ENCODE measurements at regions not wholly inside any gene's neighbourhood (a gene's known extent, or its start where the extent isn't known, plus 50 kb on each side); places are given as distances from the start of the nearest gene placed in this dataset.
"Not testable (repeated sequence)": the region's sequence is repeated elsewhere in the genome, so short reads cannot be mapped to it uniquely, and the experiment has no call there.

DNA sequence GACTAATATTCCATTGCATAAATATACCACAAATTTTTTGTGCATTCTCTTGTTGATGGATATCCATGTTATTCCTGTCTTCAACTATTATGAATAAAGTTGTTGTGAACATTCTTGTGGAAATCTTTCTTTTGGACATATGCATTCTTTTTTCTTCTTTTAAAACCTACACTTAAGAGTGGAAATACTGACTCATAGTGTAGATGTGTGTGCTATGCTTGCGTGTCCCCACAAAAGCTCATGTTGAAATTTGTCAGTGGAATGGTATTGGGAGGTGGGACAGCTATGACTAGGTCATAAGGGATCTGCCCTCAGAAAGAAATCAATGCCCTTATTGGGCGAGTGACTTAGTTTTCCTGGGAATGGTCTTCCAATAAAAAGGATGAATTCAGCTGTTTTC lies 203.6 kb upstream of the PRSS58 start:
- DNase-seq: no peak

DNA sequence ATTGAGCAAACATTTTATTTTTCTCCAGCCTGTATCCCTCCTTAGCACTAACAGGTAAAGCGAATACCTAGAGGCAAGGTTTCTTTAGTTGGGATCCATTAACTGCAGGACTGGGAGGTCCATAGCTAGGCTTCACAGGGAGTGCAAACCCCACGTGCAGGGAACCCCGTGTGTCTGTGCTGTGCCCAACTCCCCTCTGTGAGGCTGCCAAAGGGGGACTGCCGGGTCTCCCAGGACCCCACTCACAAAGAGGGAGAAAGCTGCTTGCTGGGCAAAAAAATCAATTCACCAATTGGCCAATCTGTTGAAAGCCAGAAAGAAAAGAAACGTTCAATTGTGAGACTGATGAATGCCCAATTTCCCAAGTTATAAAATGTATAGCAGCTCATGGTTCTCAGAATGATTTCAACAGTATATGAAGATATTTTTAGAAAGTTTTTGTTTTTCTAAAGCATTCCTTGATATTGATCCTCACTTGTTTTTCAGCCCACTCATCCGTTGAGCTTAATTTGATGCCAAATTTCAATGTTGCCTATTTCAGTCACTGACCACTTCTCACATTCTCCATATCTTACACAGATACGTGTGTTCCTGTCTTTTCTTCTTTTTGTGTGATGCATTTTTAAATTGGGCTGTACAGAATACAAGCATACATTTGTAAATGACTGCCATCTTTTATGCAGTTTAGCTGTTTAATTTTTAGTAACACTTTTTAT lies 202.7 kb upstream of the PRSS58 start:
- no peak for DNase-seq

DNA sequence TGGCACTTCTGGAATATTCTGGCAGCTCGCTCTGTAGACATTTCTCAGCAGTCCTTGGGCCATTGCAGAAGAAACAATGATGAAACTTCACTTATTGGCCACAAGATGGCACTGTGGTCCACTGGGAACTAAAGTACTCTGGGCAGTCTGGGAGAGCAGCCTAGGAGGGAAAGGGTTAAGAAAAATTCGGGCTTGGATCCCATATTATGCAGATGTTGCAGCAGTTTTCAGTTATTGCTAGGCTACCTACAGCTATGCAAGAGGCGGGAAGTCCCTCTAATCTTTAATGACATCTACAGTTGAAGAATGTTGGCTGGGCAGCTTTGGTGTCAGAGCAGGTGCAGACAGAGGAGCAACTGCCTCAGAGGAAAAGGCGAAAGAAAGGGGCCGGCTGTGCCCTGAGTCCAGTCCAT lies 201.7 kb upstream of the PRSS58 start:
- DNase-seq: peak; percentile 19 to 54

DNA sequence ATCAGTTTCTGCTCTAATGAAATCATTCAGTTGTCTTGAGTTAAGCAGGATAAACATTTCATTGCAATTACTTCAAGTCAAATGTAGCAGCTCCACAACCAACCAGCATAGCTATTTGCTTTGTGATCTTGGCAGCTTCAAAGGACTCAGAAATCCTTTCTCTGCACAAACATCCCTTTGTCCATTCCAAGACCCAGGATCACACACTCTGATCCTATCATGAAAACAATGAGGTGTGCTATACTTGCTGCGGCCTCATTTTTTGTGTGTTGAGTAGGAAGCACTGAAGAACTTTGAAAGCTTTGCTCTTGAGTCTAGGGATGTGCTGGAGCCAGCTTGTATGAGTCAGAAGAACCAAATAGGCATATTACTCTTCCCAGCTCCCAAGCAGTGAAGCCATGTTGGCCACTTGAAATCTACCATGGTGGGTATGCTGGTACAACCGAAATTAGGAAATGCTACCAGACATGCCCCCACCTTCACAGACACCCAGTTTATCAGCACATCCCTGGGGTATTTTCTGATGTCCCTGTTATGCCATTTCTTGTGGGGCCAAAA lies 199.4 kb upstream of the PRSS58 start:
- no peak for DNase-seq

DNA sequence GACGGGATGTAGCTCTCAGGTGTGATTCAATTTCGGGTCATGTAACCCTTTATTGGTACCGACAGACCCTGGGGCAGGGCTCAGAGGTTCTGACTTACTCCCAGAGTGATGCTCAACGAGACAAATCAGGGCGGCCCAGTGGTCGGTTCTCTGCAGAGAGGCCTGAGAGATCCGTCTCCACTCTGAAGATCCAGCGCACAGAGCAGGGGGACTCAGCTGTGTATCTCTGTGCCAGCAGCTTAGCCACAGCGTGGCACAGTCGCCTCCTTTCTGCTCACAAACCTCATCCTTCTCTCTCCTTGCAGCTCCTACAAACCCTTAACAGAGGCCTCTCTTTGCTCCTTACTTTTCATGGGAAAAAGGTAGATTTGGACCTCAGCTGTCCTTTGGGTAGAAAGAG lies 197.5 kb upstream of the PRSS58 start:
- DNase-seq: no peak

DNA sequence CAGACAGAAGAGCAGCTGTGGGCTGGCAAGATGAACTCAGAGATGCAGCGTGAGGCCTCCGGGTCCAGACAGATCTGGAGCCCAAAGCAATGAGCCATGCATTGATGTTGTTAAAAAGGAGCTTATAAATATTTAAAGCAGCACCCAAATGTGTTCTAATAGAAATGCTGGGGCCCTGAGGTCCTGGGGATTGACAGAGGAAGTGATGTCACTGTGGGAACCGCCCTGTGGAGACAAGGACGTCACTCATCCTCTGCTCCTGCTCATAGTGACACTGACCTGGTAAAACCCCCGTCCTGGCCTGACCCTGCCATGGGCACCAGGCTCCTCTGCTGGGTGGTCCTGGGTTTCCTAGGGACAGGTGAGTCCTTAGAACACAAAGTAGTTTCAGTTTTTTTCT lies 197.0 kb upstream of the PRSS58 start:
- DNase-seq: no peak

DNA sequence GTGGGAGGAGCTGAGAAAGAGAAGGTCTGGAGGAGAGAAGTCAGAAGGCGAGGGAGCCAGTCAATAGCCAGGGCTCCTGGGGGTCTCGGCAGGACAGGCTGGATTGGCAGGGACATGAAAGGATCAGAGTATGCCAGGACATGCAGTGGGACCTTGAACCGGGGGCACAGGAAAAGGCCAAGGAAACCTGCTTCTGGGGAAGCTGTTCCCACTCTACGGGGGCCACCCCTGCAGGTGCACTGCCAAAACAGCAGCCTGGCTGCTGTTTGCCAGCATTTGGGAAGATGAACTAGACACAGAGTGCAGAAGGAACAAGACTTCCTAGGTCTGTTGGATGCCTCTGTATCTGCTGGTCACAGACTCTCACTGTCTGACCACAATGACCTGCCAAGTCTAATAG lies 194.9 kb upstream of the PRSS58 start:
- DNase-seq: no peak

DNA sequence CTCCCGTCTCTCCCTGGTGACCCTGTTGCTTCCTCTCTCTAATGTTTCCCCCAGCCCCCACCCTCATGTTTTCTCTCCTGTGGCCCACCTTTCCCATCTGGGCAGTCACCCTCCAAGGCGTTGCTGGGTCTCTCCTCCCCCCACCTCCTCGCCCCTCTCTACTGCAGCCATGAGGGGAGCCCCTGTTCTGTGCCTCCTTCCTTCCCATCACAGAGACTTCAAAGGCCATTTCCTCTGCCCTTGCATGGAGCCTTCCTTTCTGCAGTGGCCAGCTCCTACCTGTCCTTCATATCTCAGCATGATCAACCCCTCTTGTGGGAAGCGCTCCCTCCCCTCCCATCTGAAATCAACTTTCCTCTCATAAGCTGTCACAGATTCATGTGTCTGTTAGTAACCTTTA lies 194.0 kb upstream of the PRSS58 start:
- no peak for DNase-seq

DNA sequence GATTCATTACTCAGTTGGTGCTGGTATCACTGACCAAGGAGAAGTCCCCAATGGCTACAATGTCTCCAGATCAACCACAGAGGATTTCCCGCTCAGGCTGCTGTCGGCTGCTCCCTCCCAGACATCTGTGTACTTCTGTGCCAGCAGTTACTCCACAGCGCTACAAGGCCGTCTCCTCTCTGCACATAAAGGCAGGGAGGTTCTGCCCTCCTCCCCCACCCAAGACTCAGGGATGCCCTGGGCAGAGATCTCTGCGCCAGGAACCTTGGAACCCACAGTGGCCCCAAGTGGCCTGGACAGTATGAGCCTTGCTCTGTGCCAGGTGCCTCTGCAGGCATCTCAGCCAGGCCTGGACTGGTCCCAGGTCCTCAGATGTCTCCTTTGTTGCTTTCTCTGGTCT lies 193.4 kb upstream of the PRSS58 start:
- no peak for DNase-seq

DNA sequence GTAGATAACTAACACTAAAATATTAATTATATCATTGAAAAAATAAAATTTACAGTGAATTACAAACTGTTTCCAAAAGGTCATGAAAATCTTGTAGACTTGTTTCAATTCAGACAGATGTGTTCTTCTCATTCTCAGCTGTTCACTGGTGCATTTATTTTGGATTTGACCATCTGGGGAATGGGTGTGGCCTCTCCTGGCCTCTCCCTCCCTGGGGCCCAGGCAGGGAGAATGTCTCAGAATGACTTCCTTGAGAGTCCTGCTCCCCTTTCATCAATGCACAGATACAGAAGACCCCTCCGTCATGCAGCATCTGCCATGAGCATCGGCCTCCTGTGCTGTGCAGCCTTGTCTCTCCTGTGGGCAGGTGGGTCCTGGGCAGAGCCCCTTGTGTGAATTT lies 192.8 kb upstream of the PRSS58 start:
- no peak for DNase-seq

DNA sequence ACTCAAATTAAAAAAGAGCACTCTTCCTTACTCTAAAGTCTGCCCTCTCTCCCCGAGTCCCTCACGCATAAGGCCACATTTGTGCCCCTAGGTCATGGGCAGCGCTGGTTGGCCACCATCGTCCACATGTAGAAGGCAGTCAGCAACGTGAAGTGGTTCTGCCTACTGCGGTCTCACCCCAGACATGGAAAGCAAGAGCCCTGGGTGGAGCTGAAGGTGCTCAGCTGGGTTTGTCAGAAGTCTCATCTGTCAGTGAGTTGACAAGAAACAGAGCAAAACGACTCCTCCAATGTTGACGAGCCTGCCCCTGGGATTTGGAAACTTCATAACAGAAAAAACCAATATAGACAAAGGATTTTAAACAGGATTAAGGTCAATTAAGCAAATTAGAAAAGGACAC lies 192.3 kb upstream of the PRSS58 start:
- DNase-seq: no peak

DNA sequence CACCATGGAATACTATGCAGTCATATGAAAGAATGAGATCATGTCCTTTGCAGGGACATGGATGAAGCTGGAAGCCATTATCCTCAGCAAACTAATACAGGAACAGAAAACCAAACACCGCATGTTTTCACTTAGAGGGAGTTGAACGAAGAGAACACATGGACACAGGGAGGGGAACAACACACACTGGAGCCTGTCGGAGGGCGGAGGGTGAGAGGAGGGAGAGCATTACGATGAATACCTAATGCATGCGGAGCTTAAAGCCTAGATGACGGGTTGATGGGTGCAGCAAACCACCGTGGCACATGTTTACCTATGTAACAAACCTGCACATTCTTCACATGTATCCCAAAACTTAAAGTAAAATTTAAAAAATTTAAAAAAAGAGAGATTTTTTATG lies 191.0 kb upstream of the PRSS58 start:
- not testable (repeated sequence) for DNase-seq

DNA sequence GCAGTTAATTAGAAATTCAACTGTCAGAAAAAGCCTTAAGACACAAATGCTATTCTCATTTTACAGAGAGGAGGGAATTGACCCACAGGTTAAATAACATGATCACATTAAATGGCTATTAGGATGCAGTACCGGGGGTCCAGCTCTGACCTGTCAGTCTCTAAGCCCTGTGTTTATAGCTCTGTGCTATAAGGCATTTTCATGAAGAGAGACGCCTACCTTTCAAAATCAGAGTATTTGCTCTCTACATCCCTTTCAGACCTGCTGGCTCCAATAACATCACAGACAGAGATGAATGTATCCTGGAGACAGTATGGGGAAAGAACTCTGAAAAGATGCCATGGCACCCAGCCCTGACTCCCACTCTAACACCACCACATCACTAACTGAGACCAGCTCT lies 189.9 kb upstream of the PRSS58 start:
- DNase-seq: no peak

DNA sequence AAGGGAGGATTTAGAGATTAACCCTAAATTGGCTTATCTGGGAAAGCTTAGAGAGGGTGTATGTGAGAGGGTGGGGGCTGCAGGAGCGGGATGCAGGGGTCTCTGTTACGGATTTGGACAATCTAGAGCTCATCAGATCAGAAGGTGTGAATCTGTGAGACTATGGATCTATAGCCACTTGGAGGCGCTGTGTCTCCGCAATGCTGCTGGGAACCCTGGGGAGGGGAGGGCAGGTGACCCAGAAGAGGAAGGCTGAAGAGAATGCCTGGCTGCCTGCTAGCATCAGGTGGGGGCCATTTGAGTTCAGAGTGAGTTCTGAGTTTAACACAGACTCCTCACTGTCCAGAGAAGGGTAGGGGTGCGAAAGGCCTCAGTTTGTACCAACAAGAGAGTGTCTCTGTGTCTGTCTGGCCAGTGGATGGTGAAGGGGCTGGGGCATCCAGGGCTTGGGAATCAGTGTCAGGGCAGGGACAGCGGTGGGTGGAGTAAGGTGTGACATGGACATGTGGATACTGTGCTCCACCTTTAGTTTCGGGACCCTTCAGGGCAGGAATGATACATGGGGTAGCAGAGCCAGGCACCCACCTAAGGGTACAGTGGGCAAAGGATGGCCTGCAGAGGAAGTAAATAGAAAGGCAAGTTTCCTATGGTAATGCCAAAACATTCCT lies 187.3 kb upstream of the PRSS58 start:
- no peak for DNase-seq

DNA sequence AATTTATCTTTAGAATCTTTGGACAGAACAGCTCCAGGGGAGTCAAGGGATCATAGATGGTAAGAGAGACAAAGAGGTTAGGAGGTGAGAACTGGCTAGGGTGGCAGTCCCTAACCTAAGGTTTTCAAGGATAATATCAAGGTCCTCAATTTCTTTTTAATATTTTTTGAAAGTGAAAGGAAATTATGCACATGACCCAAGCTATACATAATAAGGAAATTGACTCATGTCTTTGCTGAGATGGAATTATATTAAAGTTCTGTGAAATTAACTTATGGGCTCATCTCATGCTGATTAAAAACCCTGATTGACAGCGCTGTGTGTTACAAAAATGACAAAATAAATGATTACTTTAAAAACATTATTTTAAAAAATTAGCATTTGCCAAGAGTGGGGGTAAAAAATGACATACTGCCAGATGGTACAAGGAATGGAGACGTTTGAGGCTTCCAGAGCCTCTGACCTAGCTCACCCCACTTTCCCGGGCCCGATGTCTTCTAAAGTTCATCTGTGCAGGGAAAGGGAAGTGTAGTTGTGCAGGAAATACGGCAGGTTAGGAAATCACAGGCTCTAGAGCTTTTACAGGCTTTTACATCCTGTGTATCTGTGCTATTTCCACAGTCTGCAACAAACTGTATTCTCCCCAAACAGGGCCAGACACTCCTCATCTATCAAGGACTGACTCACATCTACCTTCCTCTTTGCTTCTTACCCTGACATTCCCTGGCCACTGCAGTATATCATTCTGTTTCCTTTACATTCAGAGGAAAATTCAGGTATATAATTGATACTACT lies 185.6 kb upstream of the PRSS58 start:
- DNase-seq: no peak

DNA sequence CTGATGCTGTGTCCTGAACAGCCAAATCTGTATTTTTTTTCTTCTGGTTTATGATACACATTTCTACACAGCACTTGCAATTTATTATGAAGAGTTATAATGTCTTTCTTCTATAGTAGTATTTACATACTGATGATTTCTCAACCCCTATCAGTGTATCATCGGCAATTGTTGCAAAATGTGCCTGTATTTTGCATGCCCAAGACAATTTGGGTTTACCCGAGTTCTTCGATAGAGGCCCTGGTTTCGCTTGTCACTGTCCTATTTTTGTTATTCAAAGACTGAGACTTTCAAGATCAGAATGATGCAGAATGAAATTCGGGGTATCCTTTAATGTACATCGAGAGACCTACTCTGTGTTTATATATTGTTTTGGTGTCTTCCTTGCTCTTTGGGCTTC lies 184.5 kb upstream of the PRSS58 start:
- no peak for DNase-seq

DNA sequence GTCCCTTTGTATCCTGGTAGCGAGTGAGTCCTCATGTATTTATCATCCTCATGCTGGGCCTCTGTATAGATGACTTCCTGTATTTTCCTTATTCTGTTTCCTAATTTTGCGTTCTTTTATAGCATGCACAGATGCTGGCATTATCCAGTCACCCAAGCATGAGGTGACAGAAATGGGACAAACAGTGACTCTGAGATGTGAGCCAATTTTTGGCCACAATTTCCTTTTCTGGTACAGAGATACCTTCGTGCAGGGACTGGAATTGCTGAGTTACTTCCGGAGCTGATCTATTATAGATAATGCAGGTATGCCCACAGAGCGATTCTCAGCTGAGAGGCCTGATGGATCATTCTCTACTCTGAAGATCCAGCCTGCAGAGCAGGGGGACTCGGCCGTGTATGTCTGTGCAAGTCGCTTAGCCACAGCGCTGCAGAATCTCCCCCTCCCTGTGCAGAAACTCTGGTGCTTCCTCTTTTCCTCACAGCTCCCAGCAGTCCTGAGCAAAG lies 183.1 kb upstream of the PRSS58 start:
- no peak for DNase-seq

DNA sequence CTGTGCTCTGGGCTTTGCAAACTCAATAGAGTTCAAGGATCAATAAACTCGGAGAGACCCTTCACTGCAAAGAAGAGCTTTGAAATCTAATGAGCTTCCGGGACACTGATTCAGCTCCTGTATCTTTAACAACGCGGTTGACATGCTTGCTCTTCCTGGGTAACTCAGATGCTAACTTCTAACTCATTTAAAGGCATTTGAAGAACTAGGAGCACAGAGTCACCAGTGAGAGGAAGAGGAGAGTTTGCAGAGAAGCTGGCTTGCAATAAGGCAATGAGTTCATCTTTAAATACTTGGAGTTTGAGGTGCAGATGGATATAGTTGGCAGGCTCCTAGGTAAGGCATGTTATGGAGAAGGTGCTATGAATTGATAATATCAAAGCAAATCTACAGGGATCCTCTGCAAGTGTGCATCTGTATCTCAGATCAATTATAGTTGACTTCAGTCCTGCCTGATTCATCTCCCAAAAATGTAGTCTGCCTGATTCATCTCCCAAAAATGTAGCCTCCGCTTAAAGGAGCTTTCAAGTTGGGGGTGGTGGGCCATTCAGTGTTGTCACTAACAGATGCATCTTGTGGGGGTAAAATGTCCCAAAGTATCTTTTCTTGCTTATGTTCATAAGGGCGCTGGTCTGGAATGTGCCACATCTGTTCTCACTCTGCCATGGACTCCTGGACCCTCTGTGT lies 182.5 kb upstream of the PRSS58 start:
- DNase-seq: no peak

DNA sequence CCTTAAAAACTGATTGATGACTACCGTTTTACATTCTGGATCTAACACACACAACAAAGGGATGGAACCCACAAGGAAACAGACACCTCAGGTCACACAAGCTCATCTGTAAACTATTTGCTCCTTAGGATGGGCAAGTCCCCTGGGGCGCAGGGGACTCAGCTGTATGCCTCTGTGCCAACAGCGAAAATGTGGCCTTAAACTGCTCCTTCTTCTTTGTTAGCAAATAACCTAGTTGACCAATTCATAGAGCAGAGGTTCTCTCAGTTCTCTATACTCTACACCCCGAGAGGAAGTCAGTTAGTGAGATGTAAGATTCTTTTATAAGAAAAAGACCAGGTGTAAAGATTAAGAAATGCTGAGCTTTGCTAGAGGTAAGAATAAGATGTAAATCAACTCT lies 181.9 kb upstream of the PRSS58 start:
- no peak for DNase-seq

DNA sequence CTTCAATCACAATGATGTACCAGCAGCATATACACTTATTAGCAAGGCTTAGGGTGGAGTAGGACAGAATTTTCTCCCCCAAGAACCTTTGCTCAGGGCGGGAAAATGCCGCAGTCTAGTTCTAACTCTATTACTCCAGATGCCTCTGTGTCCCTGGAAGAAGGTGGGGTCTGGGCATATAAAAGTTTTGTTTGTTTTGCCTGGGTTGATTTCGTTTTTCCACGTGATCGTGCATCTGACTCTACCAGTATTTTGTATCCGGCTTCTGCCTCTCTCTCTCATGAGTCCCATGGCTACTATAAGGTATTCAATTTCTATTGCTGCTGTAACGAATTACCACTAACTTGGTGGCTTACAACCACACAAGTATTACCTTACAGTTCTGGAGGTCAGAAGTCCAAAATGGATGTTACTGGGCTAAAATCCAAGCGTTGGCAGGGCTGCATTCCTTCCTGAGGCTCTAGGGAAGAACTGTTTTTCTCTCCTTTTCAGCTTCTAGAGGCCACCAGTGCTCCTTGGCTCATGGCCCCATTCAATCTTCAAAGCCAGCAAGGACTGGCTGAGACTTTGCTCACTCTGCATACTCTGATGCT lies 181.2 kb upstream of the PRSS58 start:
- DNase-seq: no peak

DNA sequence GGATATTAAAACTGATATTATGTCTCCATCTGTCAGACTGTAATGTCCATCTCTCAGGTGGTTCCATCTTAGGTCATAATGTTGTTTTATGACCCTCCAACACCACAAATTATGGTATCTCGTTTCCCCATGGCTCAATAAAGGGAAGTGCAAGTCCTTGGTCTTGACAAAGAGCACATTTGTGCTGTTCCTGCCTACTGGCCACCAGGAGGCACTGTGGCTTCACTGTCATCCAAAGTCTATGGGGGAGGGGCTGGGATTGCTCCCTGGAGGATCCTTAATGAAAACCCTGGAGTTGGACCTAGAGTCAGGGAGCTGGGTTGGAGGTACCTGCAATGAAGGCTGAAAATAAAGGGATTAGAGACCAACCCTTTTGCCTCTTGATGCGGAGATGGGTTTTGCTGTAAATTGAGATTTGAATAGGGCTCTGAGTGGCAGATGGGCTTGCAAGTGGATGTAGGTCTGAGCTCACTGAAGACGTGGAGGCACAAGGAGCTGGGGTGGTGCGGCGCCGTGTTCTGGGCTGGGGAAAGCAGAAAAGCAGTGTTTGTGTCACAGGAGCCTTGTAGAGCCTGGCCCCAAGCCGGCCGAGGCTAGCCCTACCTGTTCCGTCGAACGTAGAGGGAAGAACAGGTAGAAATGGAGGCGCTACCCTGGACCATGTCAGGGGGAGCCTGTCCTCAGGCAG lies 180.5 kb upstream of the PRSS58 start:
- peak; percentile 4 to 27 for DNase-seq

DNA sequence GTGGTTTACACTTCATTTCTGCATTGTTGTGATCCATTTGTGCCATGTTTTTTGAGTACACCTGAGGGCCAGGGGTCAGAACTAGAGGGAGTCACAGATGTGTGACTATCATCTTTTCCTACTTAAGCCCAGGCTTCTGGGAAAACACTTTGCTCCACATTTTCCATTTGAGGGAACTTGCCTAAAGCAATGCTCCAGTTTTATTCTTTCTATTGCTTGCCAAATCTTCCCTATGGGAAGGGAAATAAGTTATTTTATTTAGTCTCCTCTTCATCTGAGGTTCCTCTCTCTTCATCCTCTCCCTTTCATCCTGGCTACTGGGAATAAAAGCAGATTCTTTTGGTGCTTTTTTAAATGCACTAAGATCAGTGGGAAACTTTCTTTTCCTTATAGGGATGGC lies 179.9 kb upstream of the PRSS58 start:
- DNase-seq: no peak

Measured in NCI-H2081 (cell line).